C4-2B (cell line): ENCODE measurements at regions not wholly inside any gene's neighbourhood (a gene's known extent, or its start where the extent isn't known, plus 50 kb on each side); places are given as distances from the start of the nearest gene placed in this dataset.

Source experiments
- CTCF ChIP-seq: fragments of 450-650 bp; conservative IDR thresholded peaks from 2 replicates; pipeline ENCODE4 v1.5.1; 2017; ENCODE audit warnings: mild to moderate bottlenecking
- ZFX ChIP-seq: fragments of 450-650 bp; IDR thresholded peaks from 2 replicates; pipeline ENCODE4 v1.6.1; 2017

DNA sequence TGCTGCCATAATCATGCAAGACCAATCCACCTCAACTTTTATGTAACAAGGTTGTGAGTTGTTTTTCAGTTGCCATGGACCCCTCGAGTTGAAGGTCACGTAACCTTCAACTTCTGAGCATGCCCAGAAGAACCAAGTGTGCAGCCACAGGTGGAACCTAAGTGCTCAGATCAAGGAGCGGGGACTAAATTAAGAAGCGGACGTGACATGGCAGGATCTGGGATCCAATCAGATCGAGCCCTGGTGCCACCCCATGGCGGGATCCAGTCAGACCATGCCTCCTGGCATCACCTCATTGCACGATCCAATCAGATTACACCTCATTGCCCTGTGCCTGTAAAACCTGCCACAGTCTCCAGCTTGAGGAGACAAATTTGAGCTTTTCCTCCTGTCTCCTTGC, 204.5 kb upstream of the CDH5 start:
- no peak for TF ChIP-seq CTCF
- no peak for TF ChIP-seq ZFX
